Neural cell (in vitro differentiated cells): ENCODE measurements at regions not wholly inside any gene's neighbourhood (a gene's known extent, or its start where the extent isn't known, plus 50 kb on each side); places are given as distances from the start of the nearest gene placed in this dataset.

Experiments used
- H2AFZ ChIP-seq: fragments of 200-600, 300-800 bp; sonication (generic), shearing (Covaris generic); 2 replicates; pipeline ENCODE4 v1.6.0; 2014; ENCODE audit warnings: low read depth, mild to moderate bottlenecking, antibody characterized with exemption, low read length, moderate library complexity
- H3F3A ChIP-seq: fragments of 200-600 bp; shearing (Covaris generic); 2 replicates; pipeline ENCODE4 v1.6.1; 2016; ENCODE audit warnings: mild to moderate bottlenecking, moderate library complexity, mixed read lengths, antibody characterized with exemption, low read length; ENCODE audit not compliant: insufficient read depth, poor library complexity, severe bottlenecking
- H3K27ac ChIP-seq: fragments of 200-600, 300-800 bp; sonication (generic), shearing (Covaris generic); 2 replicates; pipeline ENCODE4 v1.5.1; 2014; ENCODE audit warnings: mild to moderate bottlenecking, low read length, moderate library complexity
- H3K27me3 ChIP-seq: fragments of 300-800, 200-600 bp; sonication (generic), shearing (Covaris generic); 2 replicates; pipeline ENCODE4 v1.6.0; 2014; ENCODE audit warnings: mild to moderate bottlenecking, low read depth, low read length, moderate library complexity; ENCODE audit not compliant: insufficient read depth
- H3K36me3 ChIP-seq: fragments of 300-800, 200-600 bp; sonication (generic), shearing (Covaris generic); 2 replicates; pipeline ENCODE4 v1.5.1; 2014; ENCODE audit warnings: mild to moderate bottlenecking, antibody characterized with exemption, low read length, moderate library complexity; ENCODE audit not compliant: insufficient read depth
- H3K4me2 ChIP-seq: fragments of 300-800, 200-600 bp; sonication (generic), shearing (Covaris generic); 2 replicates; pipeline ENCODE4 v1.6.0; 2014; ENCODE audit warnings: mild to moderate bottlenecking, low read length
- H3K4me3 ChIP-seq: fragments of 300-800, 200-600 bp; sonication (generic), shearing (Covaris generic); 2 replicates; pipeline ENCODE4 v1.5.1; 2014; ENCODE audit warnings: mild to moderate bottlenecking, low read length, moderate library complexity
- H3K79me2 ChIP-seq: fragments of 200-600 bp; shearing (Covaris generic); replicated peaks from 2 replicates; pipeline ENCODE4 v1.6.0; 2014; ENCODE audit warnings: mild to moderate bottlenecking, low read length, moderate library complexity; ENCODE audit not compliant: insufficient read depth
- H3K9ac ChIP-seq: fragments of 300-800, 200-600 bp; sonication (generic), shearing (Covaris generic); 2 replicates; pipeline ENCODE4 v1.6.1; 2016; ENCODE audit warnings: mild to moderate bottlenecking, low read length, mixed read lengths
- H3K9me2 ChIP-seq: fragments of 200-600 bp; shearing (Covaris generic); 2 replicates; pipeline ENCODE4 v1.6.1; 2016; ENCODE audit warnings: mild to moderate bottlenecking, low read length, mixed read lengths; ENCODE audit not compliant: insufficient read depth
- H3K9me3 ChIP-seq: fragments of 200-600, 300-800 bp; sonication (generic), shearing (Covaris generic); 2 replicates; pipeline ENCODE4 v1.6.1; 2016; ENCODE audit warnings: mild to moderate bottlenecking, mixed run types, low read length, moderate library complexity, mixed read lengths
- H4K20me1 ChIP-seq: fragments of 200-600 bp; shearing (Covaris generic); 2 replicates; pipeline ENCODE4 v1.6.1; 2016; ENCODE audit warnings: mild to moderate bottlenecking, mixed run types; ENCODE audit not compliant: insufficient read depth
- EP300 ChIP-seq: fragments of 450-650 bp; conservative IDR thresholded peaks from 2 replicates; pipeline ENCODE4 v1.6.1; 2014; ENCODE audit warnings: antibody characterized with exemption, mild to moderate bottlenecking, moderate library complexity; ENCODE audit not compliant: poor library complexity, severe bottlenecking
- EZH2 ChIP-seq: fragments of 200-600, 300-800 bp; shearing (Covaris generic), sonication (generic); IDR thresholded peaks from 2 replicates; pipeline ENCODE4 v1.6.1; 2014; ENCODE audit warnings: antibody characterized with exemption, low read length, borderline replicate concordance, mild to moderate bottlenecking; ENCODE audit not compliant: insufficient read depth, poor library complexity, severe bottlenecking
- MXI1 ChIP-seq: fragments of 450-650 bp; conservative IDR thresholded peaks from 2 replicates; pipeline ENCODE4 v1.6.1; 2014; ENCODE audit warnings: antibody characterized with exemption, mild to moderate bottlenecking; ENCODE audit not compliant: poor library complexity, severe bottlenecking
- POLR2AphosphoS5 ChIP-seq: IDR thresholded peaks from 2 replicates; pipeline ENCODE4 v1.6.1; 2012
- RAD21 ChIP-seq: fragments of 450-650 bp; conservative IDR thresholded peaks from 2 replicates; pipeline ENCODE4 v1.6.1; 2014; ENCODE audit warnings: antibody characterized with exemption, mild to moderate bottlenecking, moderate library complexity
- SMC3 ChIP-seq: fragments of 450-650 bp; conservative IDR thresholded peaks from 2 replicates; pipeline ENCODE4 v1.6.1; 2014; ENCODE audit warnings: antibody characterized with exemption, mild to moderate bottlenecking, moderate library complexity; ENCODE audit not compliant: poor library complexity
- TAF1 ChIP-seq: IDR thresholded peaks from 2 replicates; pipeline ENCODE4 v1.6.1; 2012; ENCODE audit warnings: low read depth
- TF ChIP-seq, protein P1 (sequence below): fragments of 450-650 bp; IDR thresholded peaks from 2 replicates; pipeline ENCODE4 v1.5.1; 2014; ENCODE audit warnings: antibody characterized with exemption, mild to moderate bottlenecking, moderate library complexity; ENCODE audit not compliant: poor library complexity, severe bottlenecking
- TF ChIP-seq, protein P2 (sequence below): IDR thresholded peaks from 2 replicates; pipeline ENCODE4 v1.6.1; 2012; ENCODE audit warnings: borderline replicate concordance

DNA sequence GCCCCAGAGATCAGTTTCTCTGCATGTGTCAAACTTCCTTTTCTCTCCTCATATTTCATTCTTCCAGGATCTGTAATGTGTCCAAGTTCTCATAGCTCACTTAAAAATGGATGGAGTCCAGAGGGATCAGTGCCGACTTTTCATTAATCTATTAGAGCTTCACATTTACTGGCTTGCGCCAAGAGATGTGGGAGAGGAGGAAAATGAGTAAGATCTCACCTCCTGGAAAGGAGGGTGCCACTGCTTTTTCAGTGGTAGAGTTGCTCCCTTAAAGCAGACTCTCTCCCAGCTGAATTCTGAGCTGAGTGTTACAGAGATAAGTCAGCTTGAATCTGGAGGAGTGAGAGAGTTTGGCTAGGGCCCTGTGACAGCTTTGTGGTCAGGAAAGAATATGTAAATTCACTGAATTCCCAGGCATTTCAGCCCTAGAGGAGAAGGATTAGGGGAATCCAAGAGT is 175.9 kb downstream of the SOX4 start:
- Histone ChIP-seq H3K4me2 (no peak overlapping the region), H3K9me2 (no peaks in the 10 kb centered on the region), H2AFZ (no peak overlapping the region), H3K4me3 (no peak overlapping the region), H3K79me2 (peaks cover 18% of the 10 kb centered on the region), H3K36me3 (no peaks in the 10 kb centered on the region), H3K9ac (no peak overlapping the region), H4K20me1 (no peaks in the 10 kb centered on the region), H3K27ac (no peak overlapping the region), H3K9me3 (no peaks in the 10 kb centered on the region), H3F3A (no peaks in the 10 kb centered on the region), H3K27me3 (no peaks in the 10 kb centered on the region)
- TF ChIP-seq TAF1 (no peak), RAD21 (no peak)
- TF ChIP-seq, protein P1, sequence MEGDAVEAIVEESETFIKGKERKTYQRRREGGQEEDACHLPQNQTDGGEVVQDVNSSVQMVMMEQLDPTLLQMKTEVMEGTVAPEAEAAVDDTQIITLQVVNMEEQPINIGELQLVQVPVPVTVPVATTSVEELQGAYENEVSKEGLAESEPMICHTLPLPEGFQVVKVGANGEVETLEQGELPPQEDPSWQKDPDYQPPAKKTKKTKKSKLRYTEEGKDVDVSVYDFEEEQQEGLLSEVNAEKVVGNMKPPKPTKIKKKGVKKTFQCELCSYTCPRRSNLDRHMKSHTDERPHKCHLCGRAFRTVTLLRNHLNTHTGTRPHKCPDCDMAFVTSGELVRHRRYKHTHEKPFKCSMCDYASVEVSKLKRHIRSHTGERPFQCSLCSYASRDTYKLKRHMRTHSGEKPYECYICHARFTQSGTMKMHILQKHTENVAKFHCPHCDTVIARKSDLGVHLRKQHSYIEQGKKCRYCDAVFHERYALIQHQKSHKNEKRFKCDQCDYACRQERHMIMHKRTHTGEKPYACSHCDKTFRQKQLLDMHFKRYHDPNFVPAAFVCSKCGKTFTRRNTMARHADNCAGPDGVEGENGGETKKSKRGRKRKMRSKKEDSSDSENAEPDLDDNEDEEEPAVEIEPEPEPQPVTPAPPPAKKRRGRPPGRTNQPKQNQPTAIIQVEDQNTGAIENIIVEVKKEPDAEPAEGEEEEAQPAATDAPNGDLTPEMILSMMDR, result no peak

DNA sequence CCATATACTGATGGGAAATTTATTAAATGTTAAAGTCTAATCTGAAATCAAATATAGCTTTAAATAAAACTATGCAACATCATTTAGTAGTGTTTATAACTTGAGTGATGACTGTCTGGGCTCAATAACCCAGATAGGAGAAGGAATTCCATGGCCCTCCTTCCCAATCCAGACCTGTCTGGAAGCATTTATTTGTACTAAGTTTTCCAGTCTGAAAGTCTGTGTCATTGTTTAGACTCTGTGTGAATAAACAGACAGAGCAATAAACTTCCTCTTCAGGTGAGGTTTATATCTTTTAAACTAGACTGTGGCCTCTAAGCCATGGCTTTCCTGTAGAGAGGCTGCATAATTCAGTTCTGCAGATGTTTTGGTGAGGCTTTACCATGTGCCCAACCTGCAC is 176.4 kb downstream of the SOX4 start:
- H3K4me2 ChIP-seq, result no peak overlapping the region
- peaks cover 21% of the 10 kb centered on the region for H3K79me2 ChIP-seq
- no peak overlapping the region for H3K27ac ChIP-seq
- H3K9me2 ChIP-seq, result no peaks in the 10 kb centered on the region
- no peak overlapping the region for H3K4me3 ChIP-seq
- H2AFZ ChIP-seq, result no peak overlapping the region
- H3K27me3 ChIP-seq, result no peaks in the 10 kb centered on the region
- no peaks in the 10 kb centered on the region for H3F3A ChIP-seq
- H4K20me1 ChIP-seq, result no peaks in the 10 kb centered on the region
- H3K9ac ChIP-seq, result no peak overlapping the region
- H3K9me3 ChIP-seq, result no peaks in the 10 kb centered on the region
- no peaks in the 10 kb centered on the region for H3K36me3 ChIP-seq
- TF ChIP-seq, protein P1, result no peak
- no peak for TF ChIP-seq RAD21
- TF ChIP-seq EZH2, result no peak
- TF ChIP-seq SMC3, result no peak
- TF ChIP-seq MXI1, result no peak
- no peak for TF ChIP-seq EP300
- TF ChIP-seq POLR2AphosphoS5, result no peak
- no peak for TF ChIP-seq TAF1
- TF ChIP-seq, protein P2, sequence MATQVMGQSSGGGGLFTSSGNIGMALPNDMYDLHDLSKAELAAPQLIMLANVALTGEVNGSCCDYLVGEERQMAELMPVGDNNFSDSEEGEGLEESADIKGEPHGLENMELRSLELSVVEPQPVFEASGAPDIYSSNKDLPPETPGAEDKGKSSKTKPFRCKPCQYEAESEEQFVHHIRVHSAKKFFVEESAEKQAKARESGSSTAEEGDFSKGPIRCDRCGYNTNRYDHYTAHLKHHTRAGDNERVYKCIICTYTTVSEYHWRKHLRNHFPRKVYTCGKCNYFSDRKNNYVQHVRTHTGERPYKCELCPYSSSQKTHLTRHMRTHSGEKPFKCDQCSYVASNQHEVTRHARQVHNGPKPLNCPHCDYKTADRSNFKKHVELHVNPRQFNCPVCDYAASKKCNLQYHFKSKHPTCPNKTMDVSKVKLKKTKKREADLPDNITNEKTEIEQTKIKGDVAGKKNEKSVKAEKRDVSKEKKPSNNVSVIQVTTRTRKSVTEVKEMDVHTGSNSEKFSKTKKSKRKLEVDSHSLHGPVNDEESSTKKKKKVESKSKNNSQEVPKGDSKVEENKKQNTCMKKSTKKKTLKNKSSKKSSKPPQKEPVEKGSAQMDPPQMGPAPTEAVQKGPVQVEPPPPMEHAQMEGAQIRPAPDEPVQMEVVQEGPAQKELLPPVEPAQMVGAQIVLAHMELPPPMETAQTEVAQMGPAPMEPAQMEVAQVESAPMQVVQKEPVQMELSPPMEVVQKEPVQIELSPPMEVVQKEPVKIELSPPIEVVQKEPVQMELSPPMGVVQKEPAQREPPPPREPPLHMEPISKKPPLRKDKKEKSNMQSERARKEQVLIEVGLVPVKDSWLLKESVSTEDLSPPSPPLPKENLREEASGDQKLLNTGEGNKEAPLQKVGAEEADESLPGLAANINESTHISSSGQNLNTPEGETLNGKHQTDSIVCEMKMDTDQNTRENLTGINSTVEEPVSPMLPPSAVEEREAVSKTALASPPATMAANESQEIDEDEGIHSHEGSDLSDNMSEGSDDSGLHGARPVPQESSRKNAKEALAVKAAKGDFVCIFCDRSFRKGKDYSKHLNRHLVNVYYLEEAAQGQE, result no peak
